SK-N-MC (cell line): ENCODE measurements at regions not wholly inside any gene's neighbourhood (a gene's known extent, or its start where the extent isn't known, plus 50 kb on each side); places are given as distances from the start of the nearest gene placed in this dataset.

Experiments
- EZH2 ChIP-seq: fragments of 200-600 bp; sonication (generic); IDR thresholded peaks from one replicate; pipeline ENCODE4 v1.6.1; 2017; ENCODE audit warnings: antibody characterized with exemption
- FOXP2 ChIP-seq: optimal IDR thresholded peaks from 2 replicates; pipeline ENCODE3; 2011; ENCODE audit warnings: mild to moderate bottlenecking, moderate library complexity; ENCODE audit not compliant: insufficient read depth; ENCODE audit errors: extremely low read length, control extremely low read depth
- POLR2AphosphoS5 ChIP-seq: IDR thresholded peaks from 2 replicates; pipeline ENCODE4 v1.6.1; 2012; ENCODE audit warnings: mild to moderate bottlenecking, low read depth, low read length, borderline replicate concordance

DNA sequence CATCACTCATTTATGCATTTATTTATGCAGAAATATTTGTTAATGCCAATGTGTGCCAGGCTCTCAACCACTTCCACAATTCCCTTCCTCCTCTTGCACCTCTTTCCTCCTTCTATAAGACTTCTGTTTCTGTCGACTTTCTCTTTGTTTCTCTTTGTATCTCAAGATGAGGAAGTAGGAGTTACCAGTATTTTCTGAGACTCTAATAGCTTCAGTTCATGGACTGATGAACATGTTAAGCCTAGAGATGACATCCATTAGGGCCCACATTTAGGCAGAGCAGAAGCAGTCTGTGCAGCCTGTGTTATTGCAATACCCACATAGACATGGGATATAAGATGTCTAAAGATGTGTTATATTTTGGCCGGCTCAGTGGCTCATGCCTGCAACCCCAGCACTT is 241.8 kb upstream of the SMIM31 start:
- TF ChIP-seq EZH2 (no peak), POLR2AphosphoS5 (no peak), FOXP2 (no peak)
